ENCODE measurements at regions not wholly inside any gene's neighbourhood (a gene's known extent, or its start where the extent isn't known, plus 50 kb on each side); places are given as distances from the start of the nearest gene placed in this dataset.

GRCh38 chr1:232274999-232275710 lies 354.8 kb downstream of the SIPA1L2 start:
- Mint-ChIP-seq H3K4me3 (no peak overlapping the region), H3K4me1 (ENCODE audit: low read depth) (no peaks in the 10 kb centered on the region), H3K9me3 (no peaks in the 10 kb centered on the region), H3K27me3 (ENCODE audit: low read depth) (peaks cover 8% of the 10 kb centered on the region), H3K36me3 (ENCODE audit: low read depth) (no peaks in the 10 kb centered on the region), H3K27ac (no peak overlapping the region)
- CTCF ChIA-PET: no interaction called here
- DNase-seq: no peak
- intact Hi-C loops (cut with micrococcal nuclease): no loop called here

DNA sequence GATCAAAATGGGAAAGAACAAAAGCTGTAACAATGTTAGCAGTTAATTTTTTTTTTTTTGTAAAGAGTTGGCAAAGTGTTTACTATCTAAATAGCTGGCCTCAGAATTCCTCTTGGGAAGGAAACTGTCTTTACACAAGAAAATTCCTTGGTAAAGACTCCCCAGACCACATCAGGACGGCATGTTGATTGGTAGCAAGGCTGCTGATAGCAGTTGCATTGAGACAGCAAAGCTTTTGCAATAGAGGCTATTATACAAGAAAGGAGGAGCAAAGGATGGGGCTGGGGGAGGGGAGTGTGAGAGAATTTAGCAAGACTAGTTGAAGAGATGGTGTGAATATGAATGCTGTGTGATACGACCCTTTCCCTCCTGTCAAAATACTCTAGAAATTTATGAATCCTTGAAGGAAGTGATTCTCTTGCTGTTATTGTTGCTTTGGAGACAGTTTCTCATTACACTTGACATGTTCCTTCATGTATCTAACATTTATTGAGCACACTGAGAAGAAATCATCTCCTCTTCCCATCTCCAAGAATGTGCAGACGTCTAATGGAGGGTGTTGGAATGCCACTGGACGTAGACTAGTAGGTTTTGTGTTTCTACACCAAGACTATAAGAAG lies 355.6 kb downstream of the SIPA1L2 start:
- CTCF ChIA-PET: interaction anchor here (0.6 to 0.7 kb wide), 2 partner anchors 10 to 25 kb away, joined by 3 read pairs; no protein-coding TSS in a partner anchor
- intact Hi-C loops (cut with micrococcal nuclease): no loop called here
- no peaks in the 10 kb centered on the region for H3K4me1 Mint-ChIP-seq (ENCODE audit: low read depth)

DNA sequence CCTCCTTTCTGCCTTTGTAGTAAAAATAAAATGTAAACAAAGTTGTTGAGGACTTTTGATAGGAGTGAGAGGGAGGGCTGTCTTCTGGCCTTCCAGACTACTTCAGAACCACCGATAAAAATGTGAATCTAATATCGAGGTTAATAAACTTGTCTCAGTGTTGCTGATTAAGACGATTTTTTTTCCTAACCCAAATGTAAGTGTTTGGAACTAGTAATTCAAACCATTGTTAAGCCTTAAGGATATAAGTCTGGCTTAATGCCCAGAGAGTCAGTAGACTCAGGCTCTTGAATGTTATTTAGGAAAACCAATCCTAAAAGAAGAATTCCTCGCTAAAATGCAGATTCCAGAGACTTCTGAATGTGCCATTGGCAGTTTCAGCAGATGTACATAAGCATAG lies 356.9 kb downstream of the SIPA1L2 start:
- H3K4me1 Mint-ChIP-seq (ENCODE audit: low read depth): no peaks in the 10 kb centered on the region
- peaks cover 13% of the 10 kb centered on the region for H3K27me3 Mint-ChIP-seq (ENCODE audit: low read depth)
- no peaks in the 10 kb centered on the region for H3K9me3 Mint-ChIP-seq
- H3K4me3 Mint-ChIP-seq: no peak overlapping the region
- intact Hi-C loops (cut with micrococcal nuclease): no loop called here
- CTCF ChIA-PET: interaction anchor here (0.6 kb wide), 1 partner anchor 342 kb away, joined by 3 read pairs; no protein-coding TSS in a partner anchor
- H3K27ac Mint-ChIP-seq: no peak overlapping the region
- H3K36me3 Mint-ChIP-seq (ENCODE audit: low read depth): no peaks in the 10 kb centered on the region
- no peak for DNase-seq

More for the DNA sequence above, 355.6 kb downstream of the SIPA1L2 start:
- H3K27me3 Mint-ChIP-seq (ENCODE audit: low read depth): peaks cover 10% of the 10 kb centered on the region
- no peak overlapping the region for H3K27ac Mint-ChIP-seq
- H3K36me3 Mint-ChIP-seq (ENCODE audit: low read depth): no peaks in the 10 kb centered on the region
- H3K9me3 Mint-ChIP-seq: no peaks in the 10 kb centered on the region
- H3K4me3 Mint-ChIP-seq: no peak overlapping the region
- DNase-seq: no peak

DNA sequence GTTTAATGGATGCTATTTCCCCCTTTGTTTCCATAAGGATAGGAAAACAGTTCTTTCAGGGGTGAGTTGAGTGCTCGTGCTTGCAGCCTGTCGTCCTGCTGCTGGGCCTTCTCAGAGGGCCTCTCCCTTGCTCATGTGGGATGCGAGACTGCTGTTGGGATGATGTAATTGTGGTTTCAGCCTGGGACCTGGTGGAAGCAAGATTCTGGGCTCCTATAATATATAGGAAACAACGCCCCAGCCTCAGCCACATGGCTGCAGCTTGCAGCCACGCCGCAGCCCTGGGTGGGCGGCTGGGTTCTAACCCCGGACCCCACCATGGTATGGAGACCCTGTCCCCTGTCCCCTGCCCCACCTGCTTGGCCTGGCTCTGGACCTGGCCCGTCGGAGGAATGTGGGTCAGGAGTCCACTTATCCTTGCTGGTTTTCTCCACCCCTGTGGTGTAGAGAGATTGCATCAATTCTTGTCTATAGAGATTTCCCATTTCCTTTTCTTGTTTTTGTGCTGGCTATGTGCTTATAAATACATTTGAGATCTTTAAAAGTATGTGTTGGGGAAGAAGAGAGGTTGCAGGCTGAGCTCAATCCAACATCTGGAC lies 357.8 kb downstream of the SIPA1L2 start:
- intact Hi-C loops (cut with micrococcal nuclease): no loop called here
- CTCF ChIA-PET: interaction anchor here (0.5 to 0.6 kb wide), 2 partner anchors 110 to 341 kb away, joined by 3 read pairs; no protein-coding TSS in a partner anchor
- H3K27me3 Mint-ChIP-seq (ENCODE audit: low read depth): peaks cover 13% of the 10 kb centered on the region

GRCh38 chr1:232271299-232271698 lies 358.6 kb downstream of the SIPA1L2 start:
- DNase-seq: no peak

More for the DNA sequence above, 357.8 kb downstream of the SIPA1L2 start:
- no peak overlapping the region for H3K27ac Mint-ChIP-seq
- no peak for DNase-seq
- H3K36me3 Mint-ChIP-seq (ENCODE audit: low read depth): no peaks in the 10 kb centered on the region
- no peak overlapping the region for H3K4me3 Mint-ChIP-seq
- H3K9me3 Mint-ChIP-seq: no peaks in the 10 kb centered on the region
- H3K4me1 Mint-ChIP-seq (ENCODE audit: low read depth): no peaks in the 10 kb centered on the region

GRCh38 chr1:232269988-232270387 lies 359.9 kb downstream of the SIPA1L2 start:
- CTCF ChIA-PET: interaction anchor here (0.7 kb wide), 1 partner anchor 403 kb away, joined by 3 read pairs; no protein-coding TSS in a partner anchor
- Mint-ChIP-seq H3K27ac (no peak overlapping the region), H3K36me3 (ENCODE audit: low read depth) (no peaks in the 10 kb centered on the region), H3K4me3 (no peak overlapping the region), H3K4me1 (ENCODE audit: low read depth) (no peaks in the 10 kb centered on the region), H3K27me3 (ENCODE audit: low read depth) (peaks cover 13% of the 10 kb centered on the region), H3K9me3 (no peaks in the 10 kb centered on the region)
- DNase-seq: no peak
- intact Hi-C loops (cut with micrococcal nuclease): no loop called here

More at GRCh38 chr1:232271299-232271698, 358.6 kb downstream of the SIPA1L2 start:
- Mint-ChIP-seq H3K4me3 (no peak overlapping the region), H3K9me3 (no peaks in the 10 kb centered on the region), H3K27me3 (ENCODE audit: low read depth) (peaks cover 13% of the 10 kb centered on the region), H3K36me3 (ENCODE audit: low read depth) (no peaks in the 10 kb centered on the region), H3K4me1 (ENCODE audit: low read depth) (no peaks in the 10 kb centered on the region), H3K27ac (no peak overlapping the region)
- intact Hi-C loops (cut with micrococcal nuclease): no loop called here
- CTCF ChIA-PET: no interaction called here

DNA sequence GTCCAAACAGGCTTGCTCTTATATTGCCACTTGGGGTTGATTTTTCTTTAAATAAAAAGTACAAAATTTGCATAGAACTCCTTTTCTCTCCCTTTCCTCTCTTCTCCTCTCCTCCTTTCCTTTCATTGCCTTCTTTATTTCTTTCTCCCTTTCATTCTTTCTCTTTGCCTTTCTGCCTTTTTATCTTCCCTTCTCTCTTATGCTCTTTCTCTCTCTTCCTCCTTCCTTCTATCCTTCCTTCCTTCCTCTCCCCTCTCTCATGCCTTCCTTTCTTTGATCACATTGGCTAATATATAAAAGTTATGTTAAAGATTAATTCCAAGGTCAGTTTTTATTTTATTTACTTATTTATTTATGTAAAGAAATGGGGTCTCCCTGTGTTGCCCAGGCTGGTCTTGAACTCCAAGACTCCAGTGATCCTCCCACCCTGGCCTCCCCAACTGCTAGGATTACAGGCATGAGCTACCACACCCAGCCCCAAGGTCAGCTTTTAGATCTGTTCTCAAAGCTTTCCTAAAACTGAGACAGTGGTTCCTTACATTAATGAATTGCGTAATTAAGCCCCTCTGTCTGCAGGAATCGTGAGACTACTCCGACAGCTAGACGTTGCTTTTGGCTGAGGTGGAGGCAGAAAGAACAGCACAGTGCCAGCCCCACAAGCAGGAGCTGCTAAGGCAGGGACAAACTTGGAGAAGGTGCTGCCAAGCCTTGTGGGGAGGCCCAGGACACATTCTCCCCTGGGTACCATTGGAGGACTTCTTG lies 361.9 kb downstream of the SIPA1L2 start:
- Mint-ChIP-seq H3K4me3 (no peak overlapping the region), H3K4me1 (ENCODE audit: low read depth) (no peaks in the 10 kb centered on the region), H3K27me3 (ENCODE audit: low read depth) (peaks cover 11% of the 10 kb centered on the region), H3K27ac (no peak overlapping the region), H3K9me3 (no peaks in the 10 kb centered on the region), H3K36me3 (ENCODE audit: low read depth) (no peaks in the 10 kb centered on the region)
- intact Hi-C loops (cut with micrococcal nuclease): no loop called here
- CTCF ChIA-PET: no interaction called here
- no peak for DNase-seq

GRCh38 chr1:232267092-232267836 lies 362.7 kb downstream of the SIPA1L2 start:
- DNase-seq: no peak
- Mint-ChIP-seq H3K4me3 (no peak overlapping the region), H3K27me3 (ENCODE audit: low read depth) (peaks cover 8% of the 10 kb centered on the region), H3K36me3 (ENCODE audit: low read depth) (no peaks in the 10 kb centered on the region), H3K4me1 (ENCODE audit: low read depth) (no peaks in the 10 kb centered on the region), H3K9me3 (no peaks in the 10 kb centered on the region), H3K27ac (no peak overlapping the region)
- CTCF ChIA-PET: no interaction called here
- intact Hi-C loops (cut with micrococcal nuclease): no loop called here

DNA sequence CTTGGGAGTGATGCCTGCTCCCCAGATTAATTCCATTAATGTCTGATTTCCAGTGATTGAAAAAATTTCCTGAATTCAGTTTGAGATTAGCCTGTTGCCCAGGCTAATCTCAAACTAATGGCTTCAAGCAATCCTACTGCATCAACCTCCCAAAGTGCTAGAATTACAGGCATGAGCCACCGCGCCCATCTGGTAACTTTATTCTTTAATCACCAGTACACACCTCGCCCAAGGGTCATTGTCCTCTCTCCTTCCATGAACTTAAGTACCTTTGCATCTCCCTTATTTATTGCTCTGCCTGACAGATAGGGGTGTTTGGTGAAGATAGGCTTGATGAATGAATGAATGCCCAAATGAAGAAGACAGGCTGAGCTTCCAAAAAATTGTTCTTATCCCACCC lies 366.5 kb downstream of the SIPA1L2 start:
- Mint-ChIP-seq H3K36me3 (ENCODE audit: low read depth) (no peaks in the 10 kb centered on the region), H3K4me3 (no peak overlapping the region), H3K4me1 (ENCODE audit: low read depth) (no peaks in the 10 kb centered on the region), H3K27ac (no peak overlapping the region), H3K9me3 (no peaks in the 10 kb centered on the region), H3K27me3 (ENCODE audit: low read depth) (peaks cover 13% of the 10 kb centered on the region)
- CTCF ChIA-PET: no interaction called here
- intact Hi-C loops (cut with micrococcal nuclease): no loop called here
- no peak for DNase-seq

- H3K27me3 Mint-ChIP-seq (ENCODE audit: low read depth): peaks cover 17% of the 10 kb centered on the region
- no peaks in the 10 kb centered on the region for H3K9me3 Mint-ChIP-seq
- intact Hi-C loops (cut with micrococcal nuclease): no loop called here
- no peak for DNase-seq
- no peaks in the 10 kb centered on the region for H3K36me3 Mint-ChIP-seq (ENCODE audit: low read depth)
- no peaks in the 10 kb centered on the region for H3K4me1 Mint-ChIP-seq (ENCODE audit: low read depth)
- H3K4me3 Mint-ChIP-seq: no peak overlapping the region
- CTCF ChIA-PET: no interaction called here
- no peak overlapping the region for H3K27ac Mint-ChIP-seq
Observed at GRCh38 chr1:232262991-232263390, 366.9 kb downstream of the SIPA1L2 start.

- intact Hi-C loops (cut with micrococcal nuclease): no loop called here
Observed at GRCh38 chr1:232260861-232261260, 369.1 kb downstream of the SIPA1L2 start.

GRCh38 chr1:232260045-232260444 lies 369.9 kb downstream of the SIPA1L2 start:
- Mint-ChIP-seq H3K9me3 (no peaks in the 10 kb centered on the region), H3K4me1 (ENCODE audit: low read depth) (no peaks in the 10 kb centered on the region), H3K27ac (no peak overlapping the region), H3K4me3 (no peak overlapping the region), H3K36me3 (ENCODE audit: low read depth) (no peaks in the 10 kb centered on the region), H3K27me3 (ENCODE audit: low read depth) (peaks cover 19% of the 10 kb centered on the region)
- intact Hi-C loops (cut with micrococcal nuclease): no loop called here
- DNase-seq: no peak
- CTCF ChIA-PET: interaction anchor here (0.7 kb wide), 1 partner anchor 46 kb away, joined by 3 read pairs; no protein-coding TSS in a partner anchor

More at GRCh38 chr1:232260861-232261260, 369.1 kb downstream of the SIPA1L2 start:
- Mint-ChIP-seq H3K27me3 (ENCODE audit: low read depth) (peaks cover 19% of the 10 kb centered on the region), H3K36me3 (ENCODE audit: low read depth) (no peaks in the 10 kb centered on the region), H3K27ac (no peak overlapping the region), H3K4me3 (no peak overlapping the region), H3K4me1 (ENCODE audit: low read depth) (no peaks in the 10 kb centered on the region), H3K9me3 (no peaks in the 10 kb centered on the region)
- DNase-seq: no peak
- CTCF ChIA-PET: no interaction called here

All from activated naive CD4-positive, alpha-beta T cell treated with anti-CD3 and anti-CD28 coated beads for 36 hours (primary cell).